Suprapubic skin (tissue), 3 donors: ENCODE measurements at regions not wholly inside any gene's neighbourhood (a gene's known extent, or its start where the extent isn't known, plus 50 kb on each side); places are given as distances from the start of the nearest gene placed in this dataset.

Source experiments
- CTCF ChIP-seq, 2 donors: fragments of 200-600 bp in 1 of 2; fragments of 450-650 bp in 1 of 2; sonication (generic) in 1 of 2; IDR thresholded peaks; one replicate each; pipeline ENCODE4 v1.5.1; 2016 to 2019; ENCODE audit warnings: antibody characterized with exemption in 2 of 2, mild to moderate bottlenecking in 1 of 2, moderate library complexity in 1 of 2
- POLR2AphosphoS5 ChIP-seq, 3 donors: sonication (generic); formaldehyde crosslinking; IDR thresholded peaks; one replicate each; pipeline ENCODE4 v1.6.1; 2017; ENCODE audit warnings: antibody characterized with exemption in 3 of 3

- TF ChIP-seq CTCF (IDR thresholded peaks at IDR 0.05) (no peak), POLR2AphosphoS5 (IDR thresholded peaks at IDR 0.05) (no peak)
Observed at GRCh38 chr4:129903861-129904260, 807.9 kb downstream of the C4orf33 start.
